Cardiac muscle cell (in vitro differentiated cells and primary cell): ENCODE measurements at regions not wholly inside any gene's neighbourhood (a gene's known extent, or its start where the extent isn't known, plus 50 kb on each side); places are given as distances from the start of the nearest gene placed in this dataset.
A peak's percentile ranks its signal among the peaks of the same experiment; 100 is the strongest.

ENCODE experiments used
- DNase-seq, 2 donors: peaks; one replicate each; pipeline versions ENCODE4 v3.0.0 to v3.0.0-alpha.2; 2010 to 2017; ENCODE audit warnings: low read depth in 1 of 2, low spot score in 1 of 2
- H3K27ac ChIP-seq: fragments of 200-600 bp; sonication (generic); 2 replicates; pipeline ENCODE4 v1.5.1; 2016
- H3K27me3 ChIP-seq: fragments of 200-600 bp; sonication (generic); 2 replicates; pipeline ENCODE4 v1.6.0; 2016; ENCODE audit warnings: control low read depth
- H3K36me3 ChIP-seq: fragments of 200-600 bp; sonication (generic); 2 replicates; pipeline ENCODE4 v1.5.1; 2016; ENCODE audit warnings: control low read depth
- H3K4me1 ChIP-seq: fragments of 200-600 bp; sonication (generic); 2 replicates; pipeline ENCODE4 v1.8.1; 2017; ENCODE audit warnings: low read depth, mild to moderate bottlenecking, mixed run types
- H3K4me3 ChIP-seq: fragments of 200-600 bp; sonication (generic); 2 replicates; pipeline ENCODE4 v1.5.1; 2016; ENCODE audit warnings: mild to moderate bottlenecking
- H3K9me3 ChIP-seq: fragments of 200-600 bp; sonication (generic); 2 replicates; pipeline ENCODE4 v1.5.1; 2017; ENCODE audit warnings: low read depth, mild to moderate bottlenecking, control low read depth
- CTCF ChIP-seq: IDR thresholded peaks from 2 replicates; pipeline ENCODE4 v1.5.1; 2012; ENCODE audit warnings: low read depth, mild to moderate bottlenecking, low read length

GRCh38 chr10:114708084-114708483 lies 50.0 kb upstream of the ABLIM1 start:
- no peak for DNase-seq
- no peak overlapping the region for H3K27ac ChIP-seq
- no peaks in the 10 kb centered on the region for H3K27me3 ChIP-seq
- no peak for TF ChIP-seq CTCF
- no peaks in the 10 kb centered on the region for H3K36me3 ChIP-seq
- H3K9me3 ChIP-seq, result no peaks in the 10 kb centered on the region
- peaks cover 18% of the 10 kb centered on the region for H3K4me1 ChIP-seq
- H3K4me3 ChIP-seq, result no peak overlapping the region

- no peaks in the 10 kb centered on the region for H3K27me3 ChIP-seq
- no peak for TF ChIP-seq CTCF
- H3K4me3 ChIP-seq, result no peak overlapping the region
- H3K9me3 ChIP-seq, result no peaks in the 10 kb centered on the region
- H3K27ac ChIP-seq, result no peak overlapping the region
- DNase-seq, result peak in 1 of 2 donors; percentile 71
- peaks cover 24% of the 10 kb centered on the region for H3K4me1 ChIP-seq
- H3K36me3 ChIP-seq, result no peaks in the 10 kb centered on the region
Measured at GRCh38 chr10:114708717-114709335, 50.8 kb upstream of the ABLIM1 start.

GRCh38 chr10:114709984-114710383 lies 51.9 kb upstream of the ABLIM1 start:
- no peaks in the 10 kb centered on the region for H3K27me3 ChIP-seq
- no peak overlapping the region for H3K27ac ChIP-seq
- no peaks in the 10 kb centered on the region for H3K36me3 ChIP-seq
- H3K4me1 ChIP-seq, result peaks cover 30% of the 10 kb centered on the region
- H3K9me3 ChIP-seq, result no peaks in the 10 kb centered on the region
- H3K4me3 ChIP-seq, result no peak overlapping the region
- peak in 1 of 2 donors; percentile 50 for DNase-seq
- no peak for TF ChIP-seq CTCF

- Histone ChIP-seq H3K9me3 (no peaks in the 10 kb centered on the region), H3K4me1 (peaks cover 39% of the 10 kb centered on the region), H3K4me3 (no peak overlapping the region), H3K27me3 (no peaks in the 10 kb centered on the region), H3K27ac (no peak overlapping the region), H3K36me3 (no peaks in the 10 kb centered on the region)
- TF ChIP-seq CTCF, result no peak
- DNase-seq, result no peak
Measured at GRCh38 chr10:114711176-114711868, 53.2 kb upstream of the ABLIM1 start.

- DNase-seq, result no peak
- H3K27me3 ChIP-seq, result no peaks in the 10 kb centered on the region
- TF ChIP-seq CTCF, result no peak
- no peak overlapping the region for H3K4me3 ChIP-seq
- H3K27ac ChIP-seq, result no peak overlapping the region
- no peaks in the 10 kb centered on the region for H3K9me3 ChIP-seq
- H3K36me3 ChIP-seq, result no peaks in the 10 kb centered on the region
- peaks cover 43% of the 10 kb centered on the region for H3K4me1 ChIP-seq
Measured at GRCh38 chr10:114711869-114712250, 53.8 kb upstream of the ABLIM1 start.
